DND-41 (cell line): ENCODE measurements at regions not wholly inside any gene's neighbourhood (a gene's known extent, or its start where the extent isn't known, plus 50 kb on each side); places are given as distances from the start of the nearest gene placed in this dataset.

Experiments
- EZH2 ChIP-seq: IDR thresholded peaks from 3 replicates; pipeline ENCODE4 v1.6.1; 2012; ENCODE audit warnings: borderline replicate concordance, low read depth, mild to moderate bottlenecking, moderate library complexity, low read length, inconsistent platforms; ENCODE audit not compliant: severe bottlenecking
- TF ChIP-seq, protein P1 (sequence below): IDR thresholded peaks from 2 replicates; pipeline ENCODE4 v1.5.1; 2012; ENCODE audit warnings: borderline replicate concordance, low read length, moderate library complexity, mild to moderate bottlenecking; ENCODE audit not compliant: poor library complexity, severe bottlenecking; ENCODE audit errors: extremely low read depth

DNA sequence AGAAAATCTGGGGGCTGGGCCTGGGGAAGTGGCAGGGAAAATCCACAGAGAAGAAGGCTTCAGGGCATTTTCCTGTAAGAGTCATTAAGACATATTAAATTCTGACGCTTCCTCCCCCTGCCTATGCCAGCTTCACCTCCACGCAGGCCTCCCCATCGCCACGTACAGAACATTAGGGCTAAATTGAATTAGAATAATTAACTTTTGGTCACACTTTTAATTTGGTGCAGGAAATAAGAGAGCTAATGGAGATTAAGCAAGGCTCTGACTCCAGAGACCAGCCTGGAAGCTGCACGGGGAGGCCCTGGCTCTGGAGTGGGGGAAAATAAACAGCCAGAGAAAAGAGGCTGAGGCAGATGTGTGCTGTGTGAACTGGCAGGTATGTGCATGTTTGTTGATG is 148.0 kb downstream of the CCT6B start:
- TF ChIP-seq, protein P1, sequence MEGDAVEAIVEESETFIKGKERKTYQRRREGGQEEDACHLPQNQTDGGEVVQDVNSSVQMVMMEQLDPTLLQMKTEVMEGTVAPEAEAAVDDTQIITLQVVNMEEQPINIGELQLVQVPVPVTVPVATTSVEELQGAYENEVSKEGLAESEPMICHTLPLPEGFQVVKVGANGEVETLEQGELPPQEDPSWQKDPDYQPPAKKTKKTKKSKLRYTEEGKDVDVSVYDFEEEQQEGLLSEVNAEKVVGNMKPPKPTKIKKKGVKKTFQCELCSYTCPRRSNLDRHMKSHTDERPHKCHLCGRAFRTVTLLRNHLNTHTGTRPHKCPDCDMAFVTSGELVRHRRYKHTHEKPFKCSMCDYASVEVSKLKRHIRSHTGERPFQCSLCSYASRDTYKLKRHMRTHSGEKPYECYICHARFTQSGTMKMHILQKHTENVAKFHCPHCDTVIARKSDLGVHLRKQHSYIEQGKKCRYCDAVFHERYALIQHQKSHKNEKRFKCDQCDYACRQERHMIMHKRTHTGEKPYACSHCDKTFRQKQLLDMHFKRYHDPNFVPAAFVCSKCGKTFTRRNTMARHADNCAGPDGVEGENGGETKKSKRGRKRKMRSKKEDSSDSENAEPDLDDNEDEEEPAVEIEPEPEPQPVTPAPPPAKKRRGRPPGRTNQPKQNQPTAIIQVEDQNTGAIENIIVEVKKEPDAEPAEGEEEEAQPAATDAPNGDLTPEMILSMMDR = no peak
- no peak for TF ChIP-seq EZH2
